Fibroblast of lung (primary cell): ENCODE measurements at regions not wholly inside any gene's neighbourhood (a gene's known extent, or its start where the extent isn't known, plus 50 kb on each side); places are given as distances from the start of the nearest gene placed in this dataset.

Experiments
- DNase-seq, 2 donors: peaks; one replicate each; pipeline versions ENCODE4 v3.0.0 to v3.0.0-alpha.2; 2010; ENCODE audit warnings: low read depth in 2 of 2
- H2AFZ ChIP-seq: 2 replicates; pipeline ENCODE4 v1.5.1; 2012; ENCODE audit warnings: low read length, control low read depth, inconsistent platforms
- H3K27ac ChIP-seq: 2 replicates; pipeline ENCODE4 v1.5.1; 2011; ENCODE audit warnings: low read length, control low read depth; ENCODE audit not compliant: insufficient read depth
- H3K27me3 ChIP-seq: 2 replicates; pipeline ENCODE4 v1.5.1; 2011; ENCODE audit warnings: mild to moderate bottlenecking, low read length; ENCODE audit not compliant: control insufficient read depth, insufficient read depth
- H3K36me3 ChIP-seq: 2 replicates; pipeline ENCODE4 v1.5.1; 2011; ENCODE audit warnings: low read length; ENCODE audit not compliant: control insufficient read depth, insufficient read depth
- H3K4me1 ChIP-seq: 2 replicates; pipeline ENCODE4 v1.5.1; 2011; ENCODE audit warnings: low read length; ENCODE audit not compliant: control insufficient read depth, insufficient read depth; ENCODE audit errors: extremely low read depth
- H3K4me2 ChIP-seq: 2 replicates; pipeline ENCODE4 v1.5.1; 2011; ENCODE audit warnings: low read length, control low read depth; ENCODE audit not compliant: insufficient read depth; ENCODE audit errors: extremely low read depth
- H3K4me3 ChIP-seq, 4 experiments: fragments of 200-600 bp in 1 of 4; sonication (generic) in 1 of 4; replicated peaks in 1 of 4; 2 replicates each; pipeline ENCODE4 v1.5.1; 2011 to 2016; ENCODE audit warnings: low read length in 4 of 4, low read depth in 3 of 4, mild to moderate bottlenecking in 3 of 4, control low read depth in 2 of 4, inconsistent platforms in 1 of 4, mixed read lengths in 1 of 4; ENCODE audit not compliant: insufficient read depth in 1 of 4; ENCODE audit errors: control extremely low read depth in 1 of 4
- H3K79me2 ChIP-seq: 2 replicates; pipeline ENCODE4 v1.5.1; 2012; ENCODE audit warnings: mild to moderate bottlenecking, low read length, inconsistent platforms; ENCODE audit not compliant: control insufficient read depth, insufficient read depth
- H3K9ac ChIP-seq: 2 replicates; pipeline ENCODE4 v1.5.1; 2011; ENCODE audit warnings: mild to moderate bottlenecking, low read length, control low read depth; ENCODE audit not compliant: insufficient read depth
- H3K9me3 ChIP-seq: 2 replicates; pipeline ENCODE4 v1.5.1; 2012; ENCODE audit warnings: low read depth, low read length; ENCODE audit not compliant: control insufficient read depth, insufficient read depth
- H4K20me1 ChIP-seq: 2 replicates; pipeline ENCODE4 v1.5.1; 2011; ENCODE audit warnings: low read length; ENCODE audit not compliant: control insufficient read depth, insufficient read depth; ENCODE audit errors: extremely low read depth
- CTCF ChIP-seq, 2 donors: IDR thresholded peaks in 1 of 2; conservative IDR thresholded peaks in 1 of 2; 1 replicate in 1 of 2; 2 replicates in 1 of 2; pipeline ENCODE4 v1.5.1; 2011 to 2012; ENCODE audit warnings: low read length in 2 of 2, control low read depth in 1 of 2, inconsistent platforms in 1 of 2, low read depth in 1 of 2, mild to moderate bottlenecking in 1 of 2
- EZH2 ChIP-seq: IDR thresholded peaks from 2 replicates; pipeline ENCODE4 v1.5.1; 2012; ENCODE audit warnings: low read length, control low read depth, mild to moderate bottlenecking; ENCODE audit errors: missing control alignments

GRCh38 chr2:173770947-173771678 is 194.1 kb downstream of the SP3 start:
- Histone ChIP-seq H3K9ac (no peak overlapping the region), H3K36me3 (no peaks in the 10 kb centered on the region), H3K27ac (no peak overlapping the region)

GRCh38 chr2:173772205-173772604 is 193.0 kb downstream of the SP3 start:
- Histone ChIP-seq H3K4me2 (no peak overlapping the region), H3K36me3 (no peaks in the 10 kb centered on the region), H3K9ac (no peak overlapping the region), H3K9me3 (no peaks in the 10 kb centered on the region), H3K4me1 (no peaks in the 10 kb centered on the region), H3K4me3 (no peak overlapping the region), H2AFZ (no peak overlapping the region), H4K20me1 (no peaks in the 10 kb centered on the region), H3K27ac (no peak overlapping the region), H3K79me2 (no peaks in the 10 kb centered on the region), H3K27me3 (peaks cover 5% of the 10 kb centered on the region)
- no peak for DNase-seq
- no peak for TF ChIP-seq CTCF (conservative IDR thresholded peaks at IDR 0.05 in 1 of 2, IDR thresholded peaks at IDR 0.05 in 1 of 2; ENCODE audit: low read depth in 1 of 2, low read length in 2 of 2)
- TF ChIP-seq EZH2 = no peak

More at GRCh38 chr2:173770947-173771678, 194.1 kb downstream of the SP3 start:
- no peak for DNase-seq
- H3K27me3 ChIP-seq = peaks cover 5% of the 10 kb centered on the region
- TF ChIP-seq EZH2 (no peak), CTCF (conservative IDR thresholded peaks at IDR 0.05 in 1 of 2, IDR thresholded peaks at IDR 0.05 in 1 of 2; ENCODE audit: low read depth in 1 of 2, low read length in 2 of 2) (no peak)
- H3K79me2 ChIP-seq = no peaks in the 10 kb centered on the region
- no peaks in the 10 kb centered on the region for H4K20me1 ChIP-seq
- no peak overlapping the region for H3K4me2 ChIP-seq
- H3K9me3 ChIP-seq = no peaks in the 10 kb centered on the region
- H2AFZ ChIP-seq = no peak overlapping the region
- H3K4me1 ChIP-seq = no peaks in the 10 kb centered on the region
- H3K4me3 ChIP-seq = no peak overlapping the region

GRCh38 chr2:173773076-173773475 is 192.1 kb downstream of the SP3 start:
- TF ChIP-seq EZH2 (no peak), CTCF (conservative IDR thresholded peaks at IDR 0.05 in 1 of 2, IDR thresholded peaks at IDR 0.05 in 1 of 2; ENCODE audit: low read depth in 1 of 2, low read length in 2 of 2) (no peak)
- Histone ChIP-seq H3K4me3 (no peak overlapping the region), H3K9me3 (no peaks in the 10 kb centered on the region), H3K36me3 (no peaks in the 10 kb centered on the region), H3K27me3 (peaks cover 5% of the 10 kb centered on the region), H4K20me1 (no peaks in the 10 kb centered on the region), H3K27ac (no peak overlapping the region), H3K4me2 (no peak overlapping the region), H3K4me1 (no peaks in the 10 kb centered on the region), H3K9ac (no peak overlapping the region), H3K79me2 (no peaks in the 10 kb centered on the region), H2AFZ (no peak overlapping the region)
- DNase-seq = no peak
